GM18858 (cell line): ENCODE measurements at regions not wholly inside any gene's neighbourhood (a gene's known extent, or its start where the extent isn't known, plus 50 kb on each side); places are given as distances from the start of the nearest gene placed in this dataset.

Source experiments
- ATAC-seq: cut with Tn5 transposase; IDR thresholded peaks from one replicate; pipeline ENCODE4 v1.9.1; 2021; ENCODE audit not compliant: unreplicated experiment

- ATAC-seq = no peak
These were observed 78.0 kb upstream of the TNFSF18 start for GRCh38 chr1:173128742-173129141.

GRCh38 chr1:173127369-173128307 is 76.9 kb upstream of the TNFSF18 start:
- ATAC-seq = no peak

- no peak for ATAC-seq
These were observed 75.7 kb upstream of the TNFSF18 start for GRCh38 chr1:173126421-173126820.

- ATAC-seq = no peak
These were observed 72.5 kb upstream of the TNFSF18 start for GRCh38 chr1:173122958-173123852.

- no peak for ATAC-seq
These were observed 71.7 kb upstream of the TNFSF18 start for GRCh38 chr1:173122344-173122935.

GRCh38 chr1:173118404-173118803 is 67.7 kb upstream of the TNFSF18 start:
- no peak for ATAC-seq

- ATAC-seq = no peak
These were observed 67.0 kb upstream of the TNFSF18 start for GRCh38 chr1:173117761-173118160.

GRCh38 chr1:173117108-173117633 is 66.4 kb upstream of the TNFSF18 start:
- ATAC-seq = no peak

GRCh38 chr1:173114346-173114745 is 63.6 kb upstream of the TNFSF18 start:
- ATAC-seq = no peak

GRCh38 chr1:173113015-173113741 is 62.4 kb upstream of the TNFSF18 start:
- ATAC-seq = no peak

- ATAC-seq = peak; percentile 98
These were observed 61.4 kb upstream of the TNFSF18 start for GRCh38 chr1:173112129-173112528.

GRCh38 chr1:173107696-173108095 is 57.0 kb upstream of the TNFSF18 start:
- ATAC-seq = no peak

GRCh38 chr1:173103006-173103405 is 52.3 kb upstream of the TNFSF18 start:
- ATAC-seq = no peak

GRCh38 chr1:173101589-173101988 is 50.8 kb upstream of the TNFSF18 start:
- ATAC-seq = no peak

GRCh38 chr1:173100476-173101107 is 49.9 kb upstream of the TNFSF18 start:
- ATAC-seq = no peak
